GM12878 (cell line): ENCODE measurements at regions not wholly inside any gene's neighbourhood (a gene's known extent, or its start where the extent isn't known, plus 50 kb on each side); places are given as distances from the start of the nearest gene placed in this dataset.

ENCODE experiments used
- ATAC-seq: fragments of 200-7000 bp; cut with Tn5 transposase; 3 replicates; pipeline ENCODE4 v1.9.1; 2020; ENCODE audit warnings: mild to moderate bottlenecking, moderate library complexity
- BruUV-seq: library from RNA; stranded (reverse); fragments of 400-500 nt; replicated peaks from 2 replicates; lab custom pipeline; 2021; lab: Mats Ljungman, UMichigan
- CTCF ChIA-PET: fragments of 300-600 bp; sonication (Branson Sonifier 250); formaldehyde crosslinking; extraction: SDS; loops from one replicate; lab custom pipeline; 2021; ENCODE audit warnings: inconsistent platforms; lab: Yijun Ruan, JAX
- POLR2A ChIA-PET: fragments of 350-600 bp; formaldehyde crosslinking; extraction: SDS; loops from one replicate; lab custom pipeline; 2021; ENCODE audit warnings: inconsistent platforms; lab: Charles Lee
- RAD21 ChIA-PET: fragments of 300-600 bp; sonication (Branson Sonifier 250); formaldehyde crosslinking; loops from one replicate; lab custom pipeline; 2023; ENCODE audit warnings: antibody characterized with exemption; ENCODE audit not compliant: unreplicated experiment; lab: Charles Lee
- SMC1A ChIA-PET: fragments of 300-600 bp; sonication (Branson Sonifier 250); formaldehyde crosslinking; loops from one replicate; lab custom pipeline; 2023; ENCODE audit not compliant: unreplicated experiment, uncharacterized antibody; lab: Charles Lee
- DNase-seq: peaks from one replicate; pipeline ENCODE4 v3.0.0-alpha.2; 2011; ENCODE audit warnings: low read depth, low spot score
- FAIRE-seq: peaks from 3 replicates; lab custom pipeline; 2011; peaks lifted over from hg19 to GRCh38; lab: Jason Lieb, UNC
- H2AFZ ChIP-seq: 2 replicates; pipeline ENCODE4 v1.6.0; 2011; ENCODE audit warnings: low read depth, low read length, control low read depth; ENCODE audit not compliant: control insufficient read depth
- H3K27ac ChIP-seq: 2 replicates; pipeline ENCODE4 v1.5.1; 2011; ENCODE audit warnings: control low read depth; ENCODE audit not compliant: control insufficient read depth, insufficient read depth
- H3K27me3 ChIP-seq, 2 experiments: replicated peaks in 1 of 2; 2 replicates each; pipeline versions ENCODE4 v1.6.0 to v1.6.1; 2011; ENCODE audit warnings: low read length in 1 of 2; ENCODE audit not compliant: control insufficient read depth in 2 of 2, insufficient read depth in 2 of 2
- H3K36me3 ChIP-seq, 2 experiments: 2 replicates each; pipeline ENCODE4 v1.5.1; 2011; ENCODE audit warnings: low read length in 1 of 2; ENCODE audit not compliant: control insufficient read depth in 2 of 2, insufficient read depth in 2 of 2
- H3K4me1 ChIP-seq: 2 replicates; pipeline ENCODE4 v1.6.1; 2011; ENCODE audit warnings: mild to moderate bottlenecking, low read length, moderate library complexity, mixed read lengths; ENCODE audit not compliant: control insufficient read depth, insufficient read depth
- H3K4me2 ChIP-seq: 2 replicates; pipeline ENCODE4 v1.6.0; 2011; ENCODE audit warnings: control low read depth; ENCODE audit not compliant: control insufficient read depth, insufficient read depth
- H3K4me3 ChIP-seq: fragments of 200-600 bp; sonication (generic); 2 replicates; pipeline ENCODE4 v1.5.1; 2016
- H3K79me2 ChIP-seq: 2 replicates; pipeline ENCODE4 v1.6.0; 2011; ENCODE audit warnings: low read length; ENCODE audit not compliant: control insufficient read depth, insufficient read depth
- H3K9ac ChIP-seq: 2 replicates; pipeline ENCODE4 v1.8.0; 2011; ENCODE audit warnings: low read length, control low read depth, mixed read lengths; ENCODE audit not compliant: control insufficient read depth, insufficient read depth
- H3K9me3 ChIP-seq: replicated peaks from 3 replicates; pipeline ENCODE4 v1.5.1; 2011; ENCODE audit warnings: mild to moderate bottlenecking, low read length; ENCODE audit not compliant: control insufficient read depth, insufficient read depth
- H4K20me1 ChIP-seq: 2 replicates; pipeline ENCODE4 v1.6.0; 2011; ENCODE audit not compliant: control insufficient read depth, insufficient read depth
- BMI1 ChIP-seq: fragments of 450-650 bp; IDR thresholded peaks from 2 replicates; pipeline ENCODE4 v1.6.1; 2016; ENCODE audit warnings: mild to moderate bottlenecking, moderate library complexity, borderline replicate concordance
- CBX5 ChIP-seq: sonication (generic); IDR thresholded peaks from 2 replicates; pipeline ENCODE4 v1.6.1; 2016; ENCODE audit warnings: low read depth, moderate library complexity, mild to moderate bottlenecking, inconsistent platforms
- FOXK2 ChIP-seq: fragments of 450-650 bp; IDR thresholded peaks from 2 replicates; pipeline ENCODE4 v1.6.1; 2017; ENCODE audit warnings: mild to moderate bottlenecking, moderate library complexity
- HDAC2 ChIP-seq: fragments of 200-600 bp; sonication (generic); IDR thresholded peaks from 2 replicates; pipeline ENCODE4 v1.6.1; 2017
- SREBF2 ChIP-seq: IDR thresholded peaks from 2 replicates; pipeline ENCODE4 v1.6.1; 2012; ENCODE audit warnings: mild to moderate bottlenecking, low read length
- TARDBP ChIP-seq: IDR thresholded peaks from 2 replicates; pipeline ENCODE4 v1.6.1; 2016; ENCODE audit warnings: borderline replicate concordance
- WGBS: methylation state at CpG from one replicate; pipeline ENCODE4 v1.1.6; 2016; ENCODE audit warnings: low lambda C conversion rate; ENCODE audit not compliant: insufficient replicate concordance, insufficient coverage; ENCODE audit errors: missing lambda C conversion rate; 5-methylcytosine and 5-hydroxymethylcytosine counted together
- in situ Hi-C: fragments of 300-500 bp; cut with MboI; formaldehyde crosslinking; loops from 9 replicates; pipeline ENCODE4 v1.14.3; 2018; ENCODE audit warnings: mixed read lengths
- intact Hi-C: fragments of 100-400 bp; cut with micrococcal nuclease; formaldehyde crosslinking; loops from one replicate; pipeline ENCODE4 v1.14.2; 2022; ENCODE audit not compliant: unreplicated experiment
- TF ChIP-seq, protein P1 (sequence below): fragments of 450-650 bp; formaldehyde crosslinking; IDR thresholded peaks from 2 replicates; pipeline ENCODE4 v1.4.0; 2022; ENCODE audit warnings: mild to moderate bottlenecking, moderate library complexity
- TF ChIP-seq, protein P2 (sequence below): IDR thresholded peaks from 2 replicates; pipeline ENCODE4 v1.6.1; 2011; ENCODE audit warnings: mild to moderate bottlenecking, low read depth, low read length, moderate library complexity; ENCODE audit not compliant: insufficient replicate concordance
- TF ChIP-seq, protein P3 (sequence below): fragments of 450-650 bp; IDR thresholded peaks from 2 replicates; pipeline ENCODE4 v1.6.1; 2017; ENCODE audit warnings: low read depth, mild to moderate bottlenecking, moderate library complexity
- TF ChIP-seq, protein P4 (sequence below): fragments of 450-650 bp; IDR thresholded peaks from 2 replicates; pipeline ENCODE4 v1.6.1; 2014; ENCODE audit warnings: mild to moderate bottlenecking
- TF ChIP-seq, protein P5 (sequence below): fragments of 150-350 bp; IDR thresholded peaks from 2 replicates; pipeline ENCODE4 v1.6.1; 2014; ENCODE audit warnings: mild to moderate bottlenecking, low read depth, low read length

DNA sequence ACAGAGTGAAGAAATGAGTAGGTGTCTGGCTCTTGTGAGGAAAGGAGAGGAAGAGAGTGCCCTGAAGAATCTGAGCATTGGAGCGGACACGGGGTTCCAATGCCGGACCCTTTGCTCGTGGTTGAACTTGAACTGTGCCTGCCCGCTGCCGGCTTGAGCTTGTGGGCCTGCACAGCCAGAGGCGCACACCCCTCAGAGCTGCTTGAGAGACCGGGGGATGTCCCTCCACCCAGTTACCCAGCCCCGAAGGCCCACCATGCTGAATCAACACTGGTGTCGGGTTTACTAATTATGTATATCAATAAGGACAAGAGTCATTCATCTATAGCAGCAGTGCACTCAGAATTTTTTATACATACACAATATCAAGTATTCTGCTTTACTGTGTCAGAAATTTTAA is 218.3 kb upstream of the CST7 start (continued):
- TF ChIP-seq, protein P1, sequence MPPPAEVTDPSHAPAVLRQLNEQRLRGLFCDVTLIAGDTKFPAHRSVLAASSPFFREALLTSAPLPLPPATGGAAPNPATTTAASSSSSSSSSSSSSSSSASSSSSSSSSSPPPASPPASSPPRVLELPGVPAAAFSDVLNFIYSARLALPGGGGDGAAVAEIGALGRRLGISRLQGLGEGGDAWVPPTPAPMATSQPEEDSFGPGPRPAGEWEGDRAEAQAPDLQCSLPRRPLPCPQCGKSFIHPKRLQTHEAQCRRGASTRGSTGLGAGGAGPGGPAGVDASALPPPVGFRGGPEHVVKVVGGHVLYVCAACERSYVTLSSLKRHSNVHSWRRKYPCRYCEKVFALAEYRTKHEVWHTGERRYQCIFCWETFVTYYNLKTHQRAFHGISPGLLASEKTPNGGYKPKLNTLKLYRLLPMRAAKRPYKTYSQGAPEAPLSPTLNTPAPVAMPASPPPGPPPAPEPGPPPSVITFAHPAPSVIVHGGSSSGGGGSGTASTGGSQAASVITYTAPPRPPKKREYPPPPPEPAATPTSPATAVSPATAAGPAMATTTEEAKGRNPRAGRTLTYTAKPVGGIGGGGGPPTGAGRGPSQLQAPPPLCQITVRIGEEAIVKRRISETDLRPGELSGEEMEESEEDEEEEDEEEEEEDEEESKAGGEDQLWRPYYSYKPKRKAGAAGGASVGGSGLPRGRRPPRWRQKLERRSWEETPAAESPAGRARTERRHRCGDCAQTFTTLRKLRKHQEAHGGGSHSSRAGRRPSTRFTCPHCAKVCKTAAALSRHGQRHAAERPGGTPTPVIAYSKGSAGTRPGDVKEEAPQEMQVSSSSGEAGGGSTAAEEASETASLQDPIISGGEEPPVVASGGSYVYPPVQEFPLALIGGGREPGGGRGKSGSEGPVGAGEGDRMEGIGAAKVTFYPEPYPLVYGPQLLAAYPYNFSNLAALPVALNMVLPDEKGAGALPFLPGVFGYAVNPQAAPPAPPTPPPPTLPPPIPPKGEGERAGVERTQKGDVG (CRISPR knock-in tag) = no peak
- TF ChIP-seq, protein P2, sequence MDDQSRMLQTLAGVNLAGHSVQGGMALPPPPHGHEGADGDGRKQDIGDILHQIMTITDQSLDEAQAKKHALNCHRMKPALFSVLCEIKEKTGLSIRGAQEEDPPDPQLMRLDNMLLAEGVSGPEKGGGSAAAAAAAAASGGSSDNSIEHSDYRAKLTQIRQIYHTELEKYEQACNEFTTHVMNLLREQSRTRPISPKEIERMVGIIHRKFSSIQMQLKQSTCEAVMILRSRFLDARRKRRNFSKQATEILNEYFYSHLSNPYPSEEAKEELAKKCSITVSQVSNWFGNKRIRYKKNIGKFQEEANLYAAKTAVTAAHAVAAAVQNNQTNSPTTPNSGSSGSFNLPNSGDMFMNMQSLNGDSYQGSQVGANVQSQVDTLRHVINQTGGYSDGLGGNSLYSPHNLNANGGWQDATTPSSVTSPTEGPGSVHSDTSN = no peak

DNA sequence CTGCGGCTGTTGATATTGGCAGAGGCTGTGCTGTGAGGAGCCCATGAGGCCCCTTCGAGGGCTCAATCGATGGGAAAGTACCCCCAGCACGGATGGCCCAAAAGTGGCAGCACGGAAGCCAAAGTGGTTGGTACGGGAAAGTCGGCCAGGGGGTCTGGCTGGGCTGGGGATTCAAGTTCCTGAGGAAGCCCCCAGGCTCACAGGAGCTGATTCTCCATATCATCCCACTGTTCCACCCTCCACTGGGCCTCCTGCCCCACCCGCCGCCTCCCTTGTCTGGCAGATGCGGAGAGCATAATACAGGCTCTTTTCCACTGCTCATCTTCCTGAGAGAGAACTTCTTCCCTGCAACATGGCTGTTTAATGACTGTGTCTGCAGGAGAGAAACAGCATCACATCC is 217.8 kb upstream of the CST7 start:
- in situ Hi-C loops = no loop called here
- no peak overlapping the region for H2AFZ ChIP-seq
- ChIA-PET POLR2A (no interaction called here), CTCF (no interaction called here), SMC1A (no interaction called here), RAD21 (no interaction called here)
- H3K4me1 ChIP-seq = no peaks in the 10 kb centered on the region
- H4K20me1 ChIP-seq = no peaks in the 10 kb centered on the region
- H3K9me3 ChIP-seq = no peaks in the 10 kb centered on the region
- DNase-seq (no peak), ATAC-seq (no peak), FAIRE-seq (no peak)
- no peak overlapping the region for H3K27ac ChIP-seq
- no peaks in the 10 kb centered on the region for H3K36me3 ChIP-seq
- H3K4me3 ChIP-seq = no peak overlapping the region
- no peaks in the 10 kb centered on the region; a peak in 1 of 4 replicates for H3K27me3 ChIP-seq
- intact Hi-C loops = no loop called here
- no peak overlapping the region for H3K4me2 ChIP-seq
- no peak overlapping the region for H3K9ac ChIP-seq
- WGBS = 65% methylated on average over 10 of the region's 10 CpGs
- BruUV-seq = no TSS peak
- no peaks in the 10 kb centered on the region for H3K79me2 ChIP-seq
- no peak for TF ChIP-seq HDAC2
- TF ChIP-seq, protein P3, sequence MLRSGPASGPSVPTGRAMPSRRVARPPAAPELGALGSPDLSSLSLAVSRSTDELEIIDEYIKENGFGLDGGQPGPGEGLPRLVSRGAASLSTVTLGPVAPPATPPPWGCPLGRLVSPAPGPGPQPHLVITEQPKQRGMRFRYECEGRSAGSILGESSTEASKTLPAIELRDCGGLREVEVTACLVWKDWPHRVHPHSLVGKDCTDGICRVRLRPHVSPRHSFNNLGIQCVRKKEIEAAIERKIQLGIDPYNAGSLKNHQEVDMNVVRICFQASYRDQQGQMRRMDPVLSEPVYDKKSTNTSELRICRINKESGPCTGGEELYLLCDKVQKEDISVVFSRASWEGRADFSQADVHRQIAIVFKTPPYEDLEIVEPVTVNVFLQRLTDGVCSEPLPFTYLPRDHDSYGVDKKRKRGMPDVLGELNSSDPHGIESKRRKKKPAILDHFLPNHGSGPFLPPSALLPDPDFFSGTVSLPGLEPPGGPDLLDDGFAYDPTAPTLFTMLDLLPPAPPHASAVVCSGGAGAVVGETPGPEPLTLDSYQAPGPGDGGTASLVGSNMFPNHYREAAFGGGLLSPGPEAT = no peak
- no peak for TF ChIP-seq TARDBP
- TF ChIP-seq, protein P4, sequence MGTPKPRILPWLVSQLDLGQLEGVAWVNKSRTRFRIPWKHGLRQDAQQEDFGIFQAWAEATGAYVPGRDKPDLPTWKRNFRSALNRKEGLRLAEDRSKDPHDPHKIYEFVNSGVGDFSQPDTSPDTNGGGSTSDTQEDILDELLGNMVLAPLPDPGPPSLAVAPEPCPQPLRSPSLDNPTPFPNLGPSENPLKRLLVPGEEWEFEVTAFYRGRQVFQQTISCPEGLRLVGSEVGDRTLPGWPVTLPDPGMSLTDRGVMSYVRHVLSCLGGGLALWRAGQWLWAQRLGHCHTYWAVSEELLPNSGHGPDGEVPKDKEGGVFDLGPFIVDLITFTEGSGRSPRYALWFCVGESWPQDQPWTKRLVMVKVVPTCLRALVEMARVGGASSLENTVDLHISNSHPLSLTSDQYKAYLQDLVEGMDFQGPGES = no peak
- TF ChIP-seq BMI1 = no peak
- TF ChIP-seq SREBF2 = no peak
- no peak for TF ChIP-seq CBX5
- no peak for TF ChIP-seq FOXK2
- TF ChIP-seq, protein P5, sequence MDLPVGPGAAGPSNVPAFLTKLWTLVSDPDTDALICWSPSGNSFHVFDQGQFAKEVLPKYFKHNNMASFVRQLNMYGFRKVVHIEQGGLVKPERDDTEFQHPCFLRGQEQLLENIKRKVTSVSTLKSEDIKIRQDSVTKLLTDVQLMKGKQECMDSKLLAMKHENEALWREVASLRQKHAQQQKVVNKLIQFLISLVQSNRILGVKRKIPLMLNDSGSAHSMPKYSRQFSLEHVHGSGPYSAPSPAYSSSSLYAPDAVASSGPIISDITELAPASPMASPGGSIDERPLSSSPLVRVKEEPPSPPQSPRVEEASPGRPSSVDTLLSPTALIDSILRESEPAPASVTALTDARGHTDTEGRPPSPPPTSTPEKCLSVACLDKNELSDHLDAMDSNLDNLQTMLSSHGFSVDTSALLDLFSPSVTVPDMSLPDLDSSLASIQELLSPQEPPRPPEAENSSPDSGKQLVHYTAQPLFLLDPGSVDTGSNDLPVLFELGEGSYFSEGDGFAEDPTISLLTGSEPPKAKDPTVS = no peak
